ENCODE measurements at regions not wholly inside any gene's neighbourhood (a gene's known extent, or its start where the extent isn't known, plus 50 kb on each side); places are given as distances from the start of the nearest gene placed in this dataset.
A peak's percentile ranks its signal among the peaks of the same experiment; 100 is the strongest.

DNA sequence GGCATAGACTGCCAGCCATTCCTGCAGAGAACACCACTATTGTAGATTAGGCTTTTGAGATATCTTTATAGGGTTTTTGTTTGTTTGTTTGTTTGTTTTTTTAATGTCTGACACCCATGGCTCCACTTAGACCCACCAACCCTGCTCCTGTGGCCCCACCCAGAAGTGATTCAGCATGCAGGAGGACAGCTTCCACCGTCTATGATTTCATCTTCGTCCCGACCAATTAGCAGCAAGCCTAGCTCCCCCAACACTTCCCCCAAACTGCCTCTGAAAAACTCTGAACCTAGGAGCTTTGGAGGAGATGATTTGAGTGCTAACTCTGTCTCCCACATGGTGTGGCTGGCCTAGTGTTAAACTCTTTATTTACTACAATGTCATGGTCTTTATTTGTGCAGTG is 108.3 kb upstream of the RXFP2 start:
- Mint-ChIP-seq H3K27ac (no peak overlapping the region), H3K4me3 (no peak overlapping the region), H3K9me3 (peaks cover 24% of the 10 kb centered on the region), H3K4me1 (no peaks in the 10 kb centered on the region), H3K27me3 (ENCODE audit: insufficient read depth, low read depth) (peaks cover 7% of the 10 kb centered on the region), H3K36me3 (no peaks in the 10 kb centered on the region)
- Histone ChIP-seq H2AFZ (replicated peaks) (peak overlapping the region; percentile 36), H3K9ac (no peak overlapping the region), H3K79me2 (ENCODE audit: low read depth) (no peaks in the 10 kb centered on the region), H4K20me1 (ENCODE audit: low read depth) (no peaks in the 10 kb centered on the region), H3K4me3 (no peak overlapping the region), H3F3A (ENCODE audit: low read depth) (no peaks in the 10 kb centered on the region), H3K27ac (no peak overlapping the region), H3K4me2 (no peak overlapping the region), H3K4me1 (no peaks in the 10 kb centered on the region), H3K36me3 (no peaks in the 10 kb centered on the region), H3K27me3 (no peaks in the 10 kb centered on the region), H3K9me3 (ENCODE audit: low read depth) (no peaks in the 10 kb centered on the region)
- TF ChIP-seq EZH2phosphoT487 (IDR thresholded peaks at IDR 0.05) = no peak
- no peak for TF ChIP-seq EZH2 (IDR thresholded peaks at IDR 0.05)
- TF ChIP-seq, protein P1, sequence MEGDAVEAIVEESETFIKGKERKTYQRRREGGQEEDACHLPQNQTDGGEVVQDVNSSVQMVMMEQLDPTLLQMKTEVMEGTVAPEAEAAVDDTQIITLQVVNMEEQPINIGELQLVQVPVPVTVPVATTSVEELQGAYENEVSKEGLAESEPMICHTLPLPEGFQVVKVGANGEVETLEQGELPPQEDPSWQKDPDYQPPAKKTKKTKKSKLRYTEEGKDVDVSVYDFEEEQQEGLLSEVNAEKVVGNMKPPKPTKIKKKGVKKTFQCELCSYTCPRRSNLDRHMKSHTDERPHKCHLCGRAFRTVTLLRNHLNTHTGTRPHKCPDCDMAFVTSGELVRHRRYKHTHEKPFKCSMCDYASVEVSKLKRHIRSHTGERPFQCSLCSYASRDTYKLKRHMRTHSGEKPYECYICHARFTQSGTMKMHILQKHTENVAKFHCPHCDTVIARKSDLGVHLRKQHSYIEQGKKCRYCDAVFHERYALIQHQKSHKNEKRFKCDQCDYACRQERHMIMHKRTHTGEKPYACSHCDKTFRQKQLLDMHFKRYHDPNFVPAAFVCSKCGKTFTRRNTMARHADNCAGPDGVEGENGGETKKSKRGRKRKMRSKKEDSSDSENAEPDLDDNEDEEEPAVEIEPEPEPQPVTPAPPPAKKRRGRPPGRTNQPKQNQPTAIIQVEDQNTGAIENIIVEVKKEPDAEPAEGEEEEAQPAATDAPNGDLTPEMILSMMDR (IDR thresholded peaks at IDR 0.05) = no peak
- DNase-seq (ENCODE audit: low spot score) = no peak

DNA sequence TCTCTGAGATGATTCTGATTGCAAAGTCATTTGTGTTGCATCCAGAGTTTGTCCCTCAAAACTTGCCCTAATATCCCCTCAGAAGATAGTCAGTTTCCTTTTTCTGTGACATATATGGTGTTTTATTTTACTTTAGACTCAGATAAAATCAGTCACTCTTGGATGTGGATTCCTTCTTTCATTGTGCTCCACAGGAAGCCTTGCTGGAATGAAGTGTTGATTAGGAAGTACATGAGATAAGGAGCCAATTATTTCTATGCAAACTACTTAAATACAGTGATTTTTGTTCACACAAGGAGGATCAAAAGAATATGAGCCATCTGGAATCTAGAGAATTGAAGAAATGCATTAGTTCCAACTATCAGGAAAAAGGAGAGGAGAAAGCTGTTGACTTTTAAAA is 107.6 kb upstream of the RXFP2 start:
- no peaks in the 10 kb centered on the region for H3K36me3 ChIP-seq
- DNase-seq (ENCODE audit: low spot score) = no peak
- no peaks in the 10 kb centered on the region for H3K4me1 ChIP-seq
- H3K27ac ChIP-seq = no peak overlapping the region
- H3K4me2 ChIP-seq = no peak overlapping the region
- peaks cover 28% of the 10 kb centered on the region for H3K9me3 Mint-ChIP-seq
- H3K4me1 Mint-ChIP-seq = no peaks in the 10 kb centered on the region
- H4K20me1 ChIP-seq (ENCODE audit: low read depth) = no peaks in the 10 kb centered on the region
- H3F3A ChIP-seq (ENCODE audit: low read depth) = no peaks in the 10 kb centered on the region
- H3K27ac Mint-ChIP-seq = no peak overlapping the region
- no peak overlapping the region for H3K4me3 ChIP-seq
- no peak overlapping the region for H3K4me3 Mint-ChIP-seq
- H3K9me3 ChIP-seq (ENCODE audit: low read depth) = no peaks in the 10 kb centered on the region
- no peak overlapping the region for H2AFZ ChIP-seq (replicated peaks)
- H3K9ac ChIP-seq = no peak overlapping the region
- no peaks in the 10 kb centered on the region for H3K36me3 Mint-ChIP-seq
- no peak for TF ChIP-seq EZH2 (IDR thresholded peaks at IDR 0.05)
- no peak for TF ChIP-seq EZH2phosphoT487 (IDR thresholded peaks at IDR 0.05)
- TF ChIP-seq, protein P1 (IDR thresholded peaks at IDR 0.05) = no peak
- H3K27me3 ChIP-seq = no peaks in the 10 kb centered on the region
- no peaks in the 10 kb centered on the region for H3K79me2 ChIP-seq (ENCODE audit: low read depth)
- peaks cover 7% of the 10 kb centered on the region for H3K27me3 Mint-ChIP-seq (ENCODE audit: insufficient read depth, low read depth)

DNA sequence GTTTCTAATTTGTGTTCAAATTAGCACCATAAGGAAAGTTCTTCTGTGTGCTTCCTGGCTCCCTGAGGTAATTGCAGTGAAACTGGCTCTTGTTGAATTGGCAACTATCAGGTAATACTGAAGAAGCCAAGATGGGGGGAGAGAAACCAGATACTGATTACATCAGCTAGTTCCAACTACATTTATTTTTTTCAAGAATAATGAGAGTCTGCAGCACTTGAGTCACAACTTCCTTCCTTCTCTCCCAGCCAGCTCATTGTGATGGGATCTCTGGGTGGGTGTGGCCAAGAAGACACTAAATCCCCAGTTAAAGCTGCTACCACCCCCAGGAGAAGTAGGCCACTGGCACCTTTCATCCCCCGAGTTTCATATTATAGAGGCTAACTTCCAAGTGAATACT is 100.7 kb upstream of the RXFP2 start:
- Histone ChIP-seq H4K20me1 (ENCODE audit: low read depth) (no peaks in the 10 kb centered on the region), H3K4me1 (no peaks in the 10 kb centered on the region), H3K4me2 (no peak overlapping the region), H3K4me3 (no peak overlapping the region), H3K79me2 (ENCODE audit: low read depth) (no peaks in the 10 kb centered on the region), H3K27me3 (no peaks in the 10 kb centered on the region), H3K9me3 (ENCODE audit: low read depth) (peaks cover 5% of the 10 kb centered on the region), H3K36me3 (no peaks in the 10 kb centered on the region), H2AFZ (replicated peaks) (no peak overlapping the region), H3K9ac (no peak overlapping the region), H3K27ac (no peak overlapping the region), H3F3A (ENCODE audit: low read depth) (no peaks in the 10 kb centered on the region)
- DNase-seq (ENCODE audit: low spot score) = no peak
- Mint-ChIP-seq H3K27me3 (ENCODE audit: insufficient read depth, low read depth) (peaks cover 6% of the 10 kb centered on the region), H3K36me3 (no peaks in the 10 kb centered on the region), H3K27ac (no peak overlapping the region), H3K9me3 (peaks cover 29% of the 10 kb centered on the region), H3K4me1 (no peaks in the 10 kb centered on the region), H3K4me3 (no peak overlapping the region)
- no peak for TF ChIP-seq EZH2 (IDR thresholded peaks at IDR 0.05)
- TF ChIP-seq EZH2phosphoT487 (IDR thresholded peaks at IDR 0.05) = no peak
- TF ChIP-seq, protein P1 (IDR thresholded peaks at IDR 0.05) = no peak

Data from neural progenitor cell (in vitro differentiated cells).